ENCODE measurements at regions not wholly inside any gene's neighbourhood (a gene's known extent, or its start where the extent isn't known, plus 50 kb on each side); places are given as distances from the start of the nearest gene placed in this dataset.

DNA sequence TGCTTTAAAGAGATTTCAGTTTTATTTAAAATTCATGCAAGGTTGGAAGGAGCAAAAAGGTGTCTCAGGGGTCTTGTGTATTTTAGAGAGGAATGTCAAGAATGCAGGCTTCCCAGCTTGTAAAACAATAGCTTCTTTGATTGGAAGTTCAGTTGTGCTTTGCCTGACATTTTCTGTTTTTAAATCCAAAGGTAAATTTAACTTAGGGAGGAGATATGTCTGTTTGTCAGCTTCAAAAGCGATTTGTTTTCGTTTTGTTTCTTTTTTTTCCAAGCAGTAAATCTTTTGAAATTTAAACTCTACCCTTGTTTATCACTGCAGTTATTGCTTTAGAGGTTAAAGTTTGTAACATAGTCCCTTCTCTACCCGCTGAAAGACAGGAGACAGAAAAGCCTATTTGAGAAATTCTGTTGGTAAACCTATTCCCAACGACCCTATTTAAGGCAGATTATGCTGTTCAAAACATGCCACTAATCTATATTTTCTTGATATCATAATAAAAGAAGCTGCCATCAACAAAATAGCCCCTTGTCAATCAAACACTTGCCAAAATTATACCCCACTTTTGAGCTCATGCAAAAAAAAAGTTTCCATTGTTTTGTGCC lies 639.6 kb downstream of the IRS1 start (continued):
- no peak for TF ChIP-seq PRPF4 (IDR thresholded peaks at IDR 0.05; ENCODE audit: low read depth, low read length, poor library complexity, severe bottlenecking)
- TF ChIP-seq IRF2 (CRISPR knock-in tag; IDR thresholded peaks at IDR 0.05) = no peak; the same call in 1 of the 2 replicates
- TF ChIP-seq ZNF33A (CRISPR knock-in tag; IDR thresholded peaks at IDR 0.05; ENCODE audit: borderline replicate concordance) = no peak
- TF ChIP-seq RORA (CRISPR knock-in tag; IDR thresholded peaks at IDR 0.05) = peak; percentile 95
- no peak for TF ChIP-seq ZNF660 (CRISPR knock-in tag; IDR thresholded peaks at IDR 0.05; ENCODE audit: borderline replicate concordance, low read depth)
- TF ChIP-seq ZNF3 (CRISPR knock-in tag; IDR thresholded peaks at IDR 0.05) = peak; percentile 27; the same call in 1 of the 2 replicates
- no peak for TF ChIP-seq RFX3 (CRISPR knock-in tag; IDR thresholded peaks at IDR 0.05)
- TF ChIP-seq ZNF674 (CRISPR knock-in tag; IDR thresholded peaks at IDR 0.05; ENCODE audit: low read depth) = no peak
- TF ChIP-seq U2AF2 (IDR thresholded peaks at IDR 0.05; ENCODE audit: low read depth, low read length) = no peak
- TF ChIP-seq SOX5 (CRISPR knock-in tag; IDR thresholded peaks at IDR 0.05; ENCODE audit: borderline replicate concordance) = peak; percentile 98
- TF ChIP-seq, protein P1, sequence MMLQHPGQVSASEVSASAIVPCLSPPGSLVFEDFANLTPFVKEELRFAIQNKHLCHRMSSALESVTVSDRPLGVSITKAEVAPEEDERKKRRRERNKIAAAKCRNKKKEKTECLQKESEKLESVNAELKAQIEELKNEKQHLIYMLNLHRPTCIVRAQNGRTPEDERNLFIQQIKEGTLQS (CRISPR knock-in tag; IDR thresholded peaks at IDR 0.05) = no peak
- no peak for TF ChIP-seq ZSCAN12 (CRISPR knock-in tag; IDR thresholded peaks at IDR 0.05)
- TF ChIP-seq, protein P2, sequence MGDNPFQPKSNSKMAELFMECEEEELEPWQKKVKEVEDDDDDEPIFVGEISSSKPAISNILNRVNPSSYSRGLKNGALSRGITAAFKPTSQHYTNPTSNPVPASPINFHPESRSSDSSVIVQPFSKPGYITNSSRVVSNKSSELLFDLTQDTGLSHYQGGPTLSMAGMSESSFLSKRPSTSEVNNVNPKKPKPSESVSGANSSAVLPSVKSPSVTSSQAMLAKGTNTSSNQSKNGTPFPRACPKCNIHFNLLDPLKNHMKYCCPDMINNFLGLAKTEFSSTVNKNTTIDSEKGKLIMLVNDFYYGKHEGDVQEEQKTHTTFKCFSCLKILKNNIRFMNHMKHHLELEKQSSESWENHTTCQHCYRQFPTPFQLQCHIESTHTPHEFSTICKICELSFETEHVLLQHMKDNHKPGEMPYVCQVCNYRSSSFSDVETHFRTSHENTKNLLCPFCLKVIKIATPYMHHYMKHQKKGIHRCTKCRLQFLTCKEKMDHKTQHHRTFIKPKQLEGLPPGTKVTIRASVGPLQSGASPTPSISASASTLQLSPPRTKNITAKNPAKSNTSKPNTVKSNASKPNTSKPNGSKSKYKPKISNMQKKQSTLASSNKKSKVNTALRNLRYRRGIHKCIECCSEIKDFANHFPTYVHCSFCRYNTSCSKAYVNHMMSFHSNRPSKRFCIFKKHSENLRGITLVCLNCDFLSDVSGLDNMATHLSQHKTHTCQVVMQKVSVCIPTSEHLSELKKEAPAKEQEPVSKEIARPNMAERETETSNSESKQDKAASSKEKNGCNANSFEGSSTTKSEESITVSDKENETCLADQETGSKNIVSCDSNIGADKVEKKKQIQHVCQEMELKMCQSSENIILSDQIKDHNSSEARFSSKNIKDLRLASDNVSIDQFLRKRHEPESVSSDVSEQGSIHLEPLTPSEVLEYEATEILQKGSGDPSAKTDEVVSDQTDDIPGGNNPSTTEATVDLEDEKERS (CRISPR knock-in tag; IDR thresholded peaks at IDR 0.05) = 0 out of 2 replicates have a peak, but pooled peaks have one; percentile 54
- TF ChIP-seq, protein P3, sequence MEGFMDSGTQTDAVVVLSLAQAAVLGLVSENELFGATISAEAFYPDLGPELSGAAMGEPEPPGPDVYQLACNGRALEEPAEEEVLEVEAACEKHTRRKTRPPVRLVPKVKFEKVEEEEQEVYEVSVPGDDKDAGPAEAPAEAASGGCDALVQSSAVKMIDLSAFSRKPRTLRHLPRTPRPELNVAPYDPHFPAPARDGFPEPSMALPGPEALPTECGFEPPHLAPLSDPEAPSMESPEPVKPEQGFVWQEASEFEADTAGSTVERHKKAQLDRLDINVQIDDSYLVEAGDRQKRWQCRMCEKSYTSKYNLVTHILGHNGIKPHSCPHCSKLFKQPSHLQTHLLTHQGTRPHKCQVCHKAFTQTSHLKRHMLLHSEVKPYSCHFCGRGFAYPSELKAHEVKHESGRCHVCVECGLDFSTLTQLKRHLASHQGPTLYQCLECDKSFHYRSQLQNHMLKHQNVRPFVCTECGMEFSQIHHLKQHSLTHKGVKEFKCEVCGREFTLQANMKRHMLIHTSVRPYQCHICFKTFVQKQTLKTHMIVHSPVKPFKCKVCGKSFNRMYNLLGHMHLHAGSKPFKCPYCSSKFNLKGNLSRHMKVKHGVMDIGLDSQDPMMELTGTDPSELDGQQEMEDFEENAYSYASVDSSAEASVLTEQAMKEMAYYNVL (CRISPR knock-in tag; IDR thresholded peaks at IDR 0.05; ENCODE audit: borderline replicate concordance) = peak; percentile 78; the same call in 1 of the 2 replicates
- TF ChIP-seq, protein P4, sequence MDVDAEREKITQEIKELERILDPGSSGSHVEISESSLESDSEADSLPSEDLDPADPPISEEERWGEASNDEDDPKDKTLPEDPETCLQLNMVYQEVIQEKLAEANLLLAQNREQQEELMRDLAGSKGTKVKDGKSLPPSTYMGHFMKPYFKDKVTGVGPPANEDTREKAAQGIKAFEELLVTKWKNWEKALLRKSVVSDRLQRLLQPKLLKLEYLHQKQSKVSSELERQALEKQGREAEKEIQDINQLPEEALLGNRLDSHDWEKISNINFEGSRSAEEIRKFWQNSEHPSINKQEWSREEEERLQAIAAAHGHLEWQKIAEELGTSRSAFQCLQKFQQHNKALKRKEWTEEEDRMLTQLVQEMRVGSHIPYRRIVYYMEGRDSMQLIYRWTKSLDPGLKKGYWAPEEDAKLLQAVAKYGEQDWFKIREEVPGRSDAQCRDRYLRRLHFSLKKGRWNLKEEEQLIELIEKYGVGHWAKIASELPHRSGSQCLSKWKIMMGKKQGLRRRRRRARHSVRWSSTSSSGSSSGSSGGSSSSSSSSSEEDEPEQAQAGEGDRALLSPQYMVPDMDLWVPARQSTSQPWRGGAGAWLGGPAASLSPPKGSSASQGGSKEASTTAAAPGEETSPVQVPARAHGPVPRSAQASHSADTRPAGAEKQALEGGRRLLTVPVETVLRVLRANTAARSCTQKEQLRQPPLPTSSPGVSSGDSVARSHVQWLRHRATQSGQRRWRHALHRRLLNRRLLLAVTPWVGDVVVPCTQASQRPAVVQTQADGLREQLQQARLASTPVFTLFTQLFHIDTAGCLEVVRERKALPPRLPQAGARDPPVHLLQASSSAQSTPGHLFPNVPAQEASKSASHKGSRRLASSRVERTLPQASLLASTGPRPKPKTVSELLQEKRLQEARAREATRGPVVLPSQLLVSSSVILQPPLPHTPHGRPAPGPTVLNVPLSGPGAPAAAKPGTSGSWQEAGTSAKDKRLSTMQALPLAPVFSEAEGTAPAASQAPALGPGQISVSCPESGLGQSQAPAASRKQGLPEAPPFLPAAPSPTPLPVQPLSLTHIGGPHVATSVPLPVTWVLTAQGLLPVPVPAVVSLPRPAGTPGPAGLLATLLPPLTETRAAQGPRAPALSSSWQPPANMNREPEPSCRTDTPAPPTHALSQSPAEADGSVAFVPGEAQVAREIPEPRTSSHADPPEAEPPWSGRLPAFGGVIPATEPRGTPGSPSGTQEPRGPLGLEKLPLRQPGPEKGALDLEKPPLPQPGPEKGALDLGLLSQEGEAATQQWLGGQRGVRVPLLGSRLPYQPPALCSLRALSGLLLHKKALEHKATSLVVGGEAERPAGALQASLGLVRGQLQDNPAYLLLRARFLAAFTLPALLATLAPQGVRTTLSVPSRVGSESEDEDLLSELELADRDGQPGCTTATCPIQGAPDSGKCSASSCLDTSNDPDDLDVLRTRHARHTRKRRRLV (CRISPR knock-in tag; IDR thresholded peaks at IDR 0.05) = no peak
- no peak for TF ChIP-seq SP2 (CRISPR knock-in tag; IDR thresholded peaks at IDR 0.05)
